Activated T-cell treated with anti-CD3 and anti-CD28 coated beads for 4 hours (primary cell): ENCODE measurements at regions not wholly inside any gene's neighbourhood (a gene's known extent, or its start where the extent isn't known, plus 50 kb on each side); places are given as distances from the start of the nearest gene placed in this dataset.

Experiments
- DNase-seq: peaks from one replicate; pipeline ENCODE4 v3.0.0-alpha.2; 2020

DNA sequence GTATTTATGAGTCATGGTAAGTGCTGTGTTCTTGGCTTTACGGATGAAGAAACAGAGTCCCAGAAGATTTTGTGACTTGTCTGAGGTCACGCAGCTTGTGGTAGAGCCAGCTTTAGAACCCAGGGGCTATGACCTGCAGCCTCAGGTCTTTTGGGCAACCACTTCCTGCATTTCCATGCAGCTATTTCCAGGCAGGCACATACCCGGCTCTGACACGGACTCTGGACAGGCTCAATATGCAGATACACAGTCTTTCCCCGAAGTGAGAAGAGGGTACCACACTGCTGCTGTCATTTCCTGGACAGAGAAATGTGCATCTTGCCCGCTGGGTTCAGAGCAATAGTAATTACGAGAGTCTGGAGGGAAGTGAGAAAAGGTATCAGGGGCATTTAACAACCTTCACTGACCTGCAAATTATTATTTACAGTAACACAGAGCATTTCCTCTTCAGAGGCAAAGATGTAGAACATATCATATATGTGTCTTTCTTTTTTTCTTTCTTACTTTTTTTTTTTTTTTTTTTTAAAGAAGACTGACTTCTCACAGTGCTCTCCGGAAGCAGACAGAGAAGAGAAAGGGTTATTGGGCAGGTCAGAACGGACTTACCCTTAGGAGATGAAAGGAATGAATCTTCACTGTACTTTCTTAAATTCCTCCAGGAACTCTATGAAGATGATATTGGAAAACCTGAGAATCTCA, 185.1 kb downstream of the CLIC5 start:
- DNase-seq = no peak

DNA sequence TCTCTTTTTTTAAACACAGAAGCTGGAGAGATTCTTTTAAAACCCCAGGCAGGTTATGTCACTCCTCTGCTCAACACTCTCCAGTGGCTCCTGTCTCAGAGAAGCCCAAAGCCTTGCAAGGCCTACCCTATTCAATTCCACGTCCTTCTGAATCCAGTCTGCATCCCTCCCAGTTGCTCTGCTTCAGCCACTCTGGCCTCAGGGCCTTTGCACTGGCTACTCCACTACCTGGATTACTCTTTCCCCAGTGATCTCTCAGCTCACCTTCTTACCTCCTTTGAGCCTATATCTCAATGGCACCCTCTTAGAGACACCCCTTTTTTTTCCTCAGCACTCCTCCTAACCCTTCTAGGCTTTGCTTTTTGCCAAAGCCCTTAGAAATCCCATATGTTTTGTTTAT, 185.8 kb downstream of the CLIC5 start:
- DNase-seq = no peak

DNA sequence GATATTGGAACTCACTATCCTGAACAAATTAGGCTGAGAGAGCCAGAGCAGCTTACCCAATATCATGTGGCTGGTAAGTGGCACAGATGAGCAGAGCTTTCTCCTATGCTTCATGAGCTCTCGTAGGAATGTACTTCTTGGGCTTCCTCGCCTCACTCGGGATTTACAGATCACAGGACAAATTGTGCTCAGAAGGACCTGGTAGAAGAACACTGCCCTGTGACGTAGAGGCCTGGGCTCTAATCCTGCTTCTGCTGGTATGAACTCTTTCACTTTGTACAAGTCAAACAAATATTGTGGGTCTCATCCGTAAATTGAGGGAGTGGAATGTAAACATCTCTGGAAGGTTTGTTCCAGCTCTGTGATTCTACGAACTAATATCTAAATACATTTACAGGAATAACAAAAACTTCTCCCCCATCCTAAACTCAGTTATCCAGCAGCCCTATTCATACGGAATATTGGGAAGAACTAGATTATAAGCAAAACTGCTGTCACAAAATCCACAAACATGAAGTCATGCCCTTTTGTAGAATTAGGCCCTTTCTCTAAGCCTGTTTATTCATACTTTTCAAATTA, 187.6 kb downstream of the CLIC5 start:
- DNase-seq = no peak

DNA sequence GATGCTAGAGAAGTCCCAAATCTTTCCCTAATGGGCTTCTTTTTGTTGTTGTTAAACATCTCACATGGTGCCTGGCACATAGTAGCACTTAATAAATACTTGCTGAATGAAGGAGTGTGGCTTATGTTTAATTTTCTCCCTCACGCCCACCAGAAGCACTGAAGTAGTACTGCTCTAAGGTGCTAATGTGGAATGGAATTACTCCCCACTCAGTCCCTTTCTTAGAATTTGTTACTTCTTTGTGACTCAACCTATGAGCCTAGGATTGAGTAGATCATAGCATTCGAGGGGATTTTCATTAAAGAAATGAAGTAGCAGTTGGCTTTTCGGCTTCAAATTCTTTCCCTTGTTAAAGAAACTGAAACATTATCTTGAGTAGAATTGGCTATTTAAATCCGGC, 192.8 kb downstream of the CLIC5 start:
- DNase-seq = no peak

DNA sequence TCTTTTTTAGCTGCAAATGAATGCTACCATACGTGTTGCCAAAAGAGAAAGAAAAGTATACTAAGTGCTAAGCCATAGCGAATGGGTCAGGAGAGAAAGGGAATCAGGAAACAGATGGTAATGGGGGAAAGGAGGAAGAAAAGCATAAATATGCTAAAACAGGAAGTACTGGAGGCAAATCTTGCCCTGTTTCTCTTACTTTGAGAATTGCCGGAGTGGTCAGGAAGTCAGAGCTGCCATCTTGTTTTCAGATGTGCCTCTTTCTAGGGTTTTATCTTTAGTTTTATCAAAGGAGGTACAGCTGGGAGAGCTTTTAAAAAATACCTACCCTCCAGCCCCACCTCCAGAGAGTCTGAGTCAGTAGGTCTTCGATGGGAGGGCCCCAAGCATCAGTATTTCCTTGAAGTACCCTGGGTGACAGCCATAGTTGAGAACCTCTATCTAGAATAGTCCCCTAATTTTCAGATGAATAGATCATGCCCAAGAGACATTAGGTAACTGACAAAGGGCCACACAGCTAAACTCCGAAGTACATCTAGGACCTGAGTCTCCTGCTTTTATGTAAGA, 193.3 kb downstream of the CLIC5 start:
- no peak for DNase-seq

DNA sequence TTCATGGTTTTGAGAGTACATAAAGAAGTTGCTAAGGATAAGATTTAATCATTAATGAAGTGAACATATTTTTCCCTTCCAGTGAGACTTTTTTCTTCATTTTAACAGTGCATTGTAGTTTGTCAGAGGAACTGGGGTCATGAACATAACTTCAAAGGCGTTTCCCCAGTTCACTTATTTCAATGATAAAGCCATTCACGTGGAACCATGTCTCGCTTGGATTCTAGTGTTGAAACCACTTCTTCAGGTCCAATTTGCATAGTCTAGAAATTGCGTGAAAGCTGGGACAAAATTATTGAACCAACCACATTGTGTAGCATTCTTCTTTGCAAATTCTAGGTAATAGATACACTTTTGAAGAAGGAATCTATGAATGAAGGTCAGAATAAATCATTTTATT, 197.0 kb downstream of the CLIC5 start:
- no peak for DNase-seq

DNA sequence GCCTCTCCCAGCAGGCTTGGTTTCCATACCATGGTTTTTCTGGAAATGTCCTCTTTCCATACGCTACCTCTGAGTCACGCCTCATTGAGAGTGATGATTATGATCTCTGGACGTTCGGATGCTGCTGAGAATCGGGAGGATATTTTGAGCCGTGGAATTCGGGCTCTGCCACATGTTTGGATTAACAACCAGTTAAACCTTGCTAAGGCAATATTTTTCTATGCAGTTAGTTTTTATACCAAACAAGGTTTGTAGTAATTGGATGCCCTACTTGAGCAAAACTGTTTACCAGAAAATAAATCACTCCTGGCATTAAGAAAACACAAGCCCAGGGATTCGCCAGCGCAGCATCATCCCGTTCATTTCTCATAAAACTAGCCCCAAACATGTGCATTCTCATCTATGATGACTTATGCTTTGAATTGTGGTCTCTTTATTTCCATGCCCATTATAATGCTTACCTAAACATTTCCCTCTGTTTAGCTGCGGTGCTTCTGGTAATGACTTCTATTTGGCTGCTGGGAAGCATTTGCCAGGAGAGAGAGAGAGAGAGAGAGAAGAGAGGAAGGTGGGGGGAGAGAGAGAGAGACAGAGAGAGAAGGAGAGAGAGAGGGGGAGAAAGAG, 198.9 kb downstream of the CLIC5 start:
- no peak for DNase-seq

DNA sequence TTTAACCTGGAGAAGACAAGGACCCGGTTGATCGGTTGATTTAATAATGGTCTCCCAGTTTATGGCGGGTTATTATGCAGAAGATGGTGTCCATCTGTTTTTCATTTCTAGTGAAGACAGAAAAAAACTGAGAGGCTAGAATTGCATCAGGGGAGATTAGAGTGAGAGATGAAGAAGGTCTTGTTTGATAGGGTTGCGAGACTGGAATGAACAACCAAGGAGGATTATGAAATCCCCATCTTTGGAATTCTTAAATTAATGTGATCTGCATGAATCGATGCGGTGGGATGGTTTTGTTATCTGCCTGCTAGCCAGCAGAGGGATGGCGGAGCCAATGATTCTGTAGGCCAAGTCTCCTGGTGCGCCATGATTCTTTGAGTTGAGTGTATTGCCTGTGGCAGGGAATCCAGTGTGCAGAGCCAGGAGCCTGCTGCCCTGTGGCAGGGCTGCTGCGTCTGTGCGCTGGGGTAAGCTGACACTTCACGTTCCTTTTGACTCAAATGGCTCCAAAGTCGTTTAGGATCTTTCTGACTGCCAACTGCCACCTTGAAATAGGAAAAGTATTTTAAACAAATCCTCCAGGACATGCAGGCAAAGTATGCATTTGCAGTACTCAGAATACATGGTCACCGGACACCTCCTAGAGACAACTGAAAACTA, 200.1 kb downstream of the CLIC5 start:
- DNase-seq = no peak

DNA sequence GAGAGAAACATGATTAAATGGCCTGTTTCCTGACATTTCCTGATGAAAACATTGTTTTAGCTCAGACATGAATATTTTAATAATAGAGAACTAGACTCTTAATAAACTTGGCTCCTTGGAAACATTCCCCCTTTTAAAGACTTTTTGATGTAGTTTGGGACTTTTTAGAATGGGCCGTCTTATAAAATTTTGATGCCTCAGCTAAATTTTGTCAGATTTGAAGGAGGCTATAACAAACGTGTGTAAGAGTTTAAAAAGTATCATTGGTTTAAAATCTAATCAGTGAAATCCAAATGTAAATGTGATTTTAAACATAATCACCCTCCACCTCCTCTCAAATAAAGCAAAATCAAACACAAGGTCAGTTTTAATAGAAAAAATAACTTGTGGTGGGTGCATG, 200.9 kb downstream of the CLIC5 start:
- DNase-seq = no peak

DNA sequence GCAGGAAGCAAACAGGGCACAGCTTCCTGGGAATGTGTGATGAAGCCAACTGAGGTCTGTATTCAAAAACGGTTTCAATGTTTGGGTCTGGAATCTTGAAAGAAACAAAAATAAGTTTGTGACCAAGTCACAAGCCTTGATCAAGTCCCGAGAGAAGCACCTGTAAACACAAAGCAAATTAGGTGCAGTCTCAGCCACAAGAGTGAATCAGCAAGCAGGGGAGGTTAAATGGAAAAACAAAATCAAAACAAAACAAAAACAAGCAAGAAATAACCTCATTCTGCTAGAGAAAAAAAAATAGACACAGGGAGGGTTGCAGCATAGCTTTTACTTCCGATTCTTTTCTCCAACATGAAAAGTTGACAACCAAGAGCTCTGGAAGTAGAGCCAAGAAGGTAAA, 201.7 kb downstream of the CLIC5 start:
- DNase-seq = no peak

DNA sequence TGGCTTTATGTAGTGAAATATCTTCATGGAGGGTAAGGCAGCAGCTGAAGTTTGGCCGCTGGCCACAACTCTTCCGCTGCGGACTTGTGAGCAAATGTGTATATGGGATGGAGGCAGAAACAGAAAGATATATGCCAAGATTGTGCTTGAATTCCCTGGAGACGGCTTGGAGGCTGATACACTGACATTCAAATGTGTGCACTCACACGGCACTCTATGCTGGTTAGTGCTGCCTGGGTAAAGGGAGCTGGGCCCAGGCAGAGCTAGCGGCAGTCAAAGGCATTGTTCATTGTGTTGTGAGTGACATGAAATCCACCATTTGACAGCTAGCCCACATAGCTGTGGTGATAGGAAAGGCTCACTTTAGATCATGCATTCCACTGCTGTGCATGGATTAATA, 202.7 kb downstream of the CLIC5 start:
- DNase-seq = no peak

DNA sequence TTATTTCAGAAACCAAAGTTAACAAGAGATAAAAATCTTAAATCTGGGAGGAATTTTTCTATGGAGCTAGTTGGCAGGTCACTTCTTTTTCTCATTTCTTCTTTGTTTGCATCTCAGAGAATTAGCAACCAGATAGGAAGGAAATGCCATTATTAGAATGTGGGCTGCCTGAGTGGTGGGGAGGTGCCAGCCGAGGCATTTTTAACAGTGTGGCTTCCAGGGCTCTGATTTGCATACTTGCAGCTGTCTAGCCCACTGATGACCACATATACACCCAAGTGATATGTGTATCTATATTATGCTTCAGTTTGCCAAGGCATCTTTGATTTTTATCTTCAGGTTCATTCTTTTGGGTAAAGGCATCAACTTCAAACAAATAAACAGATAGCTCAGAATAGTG, 206.7 kb downstream of the CLIC5 start:
- DNase-seq = no peak

DNA sequence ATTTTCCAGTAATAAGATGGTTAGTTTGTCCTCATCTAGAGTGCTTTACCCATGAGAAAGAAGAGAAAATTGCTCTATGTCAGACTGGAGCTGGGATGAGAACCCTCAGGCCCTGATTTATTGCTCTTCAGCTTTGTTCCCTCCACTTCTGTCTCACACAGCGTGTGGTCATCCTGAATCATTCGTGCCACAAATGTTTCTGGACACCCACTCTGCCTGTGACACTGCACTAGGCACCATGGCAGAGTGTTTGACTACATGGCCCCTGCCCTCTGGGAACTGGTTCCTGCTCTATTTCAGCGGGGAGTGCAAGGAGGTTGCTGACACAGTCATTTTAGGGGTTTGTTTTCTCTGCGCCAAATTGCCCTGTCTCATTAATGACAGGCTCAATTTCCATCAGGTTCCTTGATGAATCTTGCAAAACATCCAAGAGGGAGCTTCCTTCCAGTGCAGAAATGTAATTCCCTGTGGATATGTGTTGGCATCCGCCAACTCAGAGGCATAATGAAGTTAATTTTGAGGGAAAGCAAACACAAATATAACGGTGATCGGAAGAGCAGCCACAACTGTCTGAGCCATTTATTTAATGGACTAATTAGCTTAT, 207.5 kb downstream of the CLIC5 start:
- DNase-seq = no peak

DNA sequence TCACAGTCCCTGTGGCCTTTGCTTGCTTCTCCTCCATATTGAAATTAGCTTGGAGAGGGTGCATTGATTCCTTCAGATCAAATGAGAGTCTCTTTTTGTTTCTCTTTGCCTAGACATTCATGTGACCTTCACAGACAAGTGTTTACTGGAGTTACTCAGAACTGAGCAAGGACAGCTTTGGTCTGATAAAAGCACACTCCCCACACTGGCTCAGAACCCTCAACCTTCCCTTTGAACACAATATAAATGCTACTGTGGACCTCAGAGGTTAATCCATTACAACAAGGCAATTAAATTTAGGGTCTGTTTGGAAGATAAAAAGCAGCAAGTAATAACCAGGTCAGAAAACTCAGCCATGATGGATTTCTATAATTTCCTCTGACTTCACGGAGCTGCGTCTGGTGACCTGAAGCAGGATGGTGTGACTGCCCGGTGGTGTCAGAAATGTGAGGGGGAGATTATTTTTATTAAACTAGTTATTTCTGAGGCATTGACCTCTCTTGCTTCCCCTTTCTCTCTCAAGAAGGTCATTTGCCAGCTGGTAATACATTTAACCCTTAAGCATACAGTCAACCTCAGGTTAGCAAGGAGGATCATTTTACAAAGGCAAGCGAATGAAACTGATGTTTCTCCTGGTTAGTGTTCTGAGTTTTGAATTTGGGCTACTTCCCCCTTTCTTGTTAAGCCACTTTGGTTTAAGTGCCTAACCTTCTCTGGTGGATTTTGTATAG, 208.2 kb downstream of the CLIC5 start:
- no peak for DNase-seq

DNA sequence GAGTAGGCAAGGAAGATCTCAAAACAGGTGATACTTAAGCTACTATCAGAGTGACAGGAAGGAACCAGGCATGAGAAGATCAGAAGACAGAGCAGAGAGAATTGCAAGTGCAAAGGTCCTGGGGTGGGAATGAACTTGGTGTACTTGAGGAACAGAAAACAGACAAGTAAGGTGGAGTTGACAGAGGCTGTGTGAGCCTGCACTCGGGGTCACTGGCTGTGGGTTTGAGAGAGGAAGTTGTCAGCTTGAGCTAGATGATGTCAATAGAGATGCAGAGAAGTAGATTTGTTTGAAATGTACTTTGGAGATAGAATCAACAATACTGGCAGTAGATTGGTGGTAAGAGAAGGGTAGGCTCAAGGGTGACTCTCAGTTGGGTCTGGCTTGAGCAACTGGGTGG, 209.5 kb downstream of the CLIC5 start:
- DNase-seq = no peak

DNA sequence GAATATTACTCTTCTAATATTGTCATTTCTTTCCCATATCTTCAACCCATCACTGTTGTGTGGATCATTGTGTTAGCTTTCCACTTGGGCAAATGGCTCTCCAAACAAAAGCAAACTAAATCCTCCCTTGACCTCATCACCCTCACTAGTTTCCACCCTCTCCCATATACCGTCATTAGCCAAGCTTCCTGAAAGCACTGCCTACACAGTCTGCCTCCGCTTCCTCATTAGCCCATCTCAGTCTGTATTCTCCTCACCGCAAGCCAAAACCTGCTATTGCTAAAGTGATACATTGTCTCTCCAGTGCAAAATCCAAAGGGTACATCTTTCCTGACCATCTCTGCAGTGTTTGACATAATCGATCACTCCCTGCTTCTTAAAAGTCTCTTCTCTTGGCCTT, 212.6 kb downstream of the CLIC5 start:
- no peak for DNase-seq

DNA sequence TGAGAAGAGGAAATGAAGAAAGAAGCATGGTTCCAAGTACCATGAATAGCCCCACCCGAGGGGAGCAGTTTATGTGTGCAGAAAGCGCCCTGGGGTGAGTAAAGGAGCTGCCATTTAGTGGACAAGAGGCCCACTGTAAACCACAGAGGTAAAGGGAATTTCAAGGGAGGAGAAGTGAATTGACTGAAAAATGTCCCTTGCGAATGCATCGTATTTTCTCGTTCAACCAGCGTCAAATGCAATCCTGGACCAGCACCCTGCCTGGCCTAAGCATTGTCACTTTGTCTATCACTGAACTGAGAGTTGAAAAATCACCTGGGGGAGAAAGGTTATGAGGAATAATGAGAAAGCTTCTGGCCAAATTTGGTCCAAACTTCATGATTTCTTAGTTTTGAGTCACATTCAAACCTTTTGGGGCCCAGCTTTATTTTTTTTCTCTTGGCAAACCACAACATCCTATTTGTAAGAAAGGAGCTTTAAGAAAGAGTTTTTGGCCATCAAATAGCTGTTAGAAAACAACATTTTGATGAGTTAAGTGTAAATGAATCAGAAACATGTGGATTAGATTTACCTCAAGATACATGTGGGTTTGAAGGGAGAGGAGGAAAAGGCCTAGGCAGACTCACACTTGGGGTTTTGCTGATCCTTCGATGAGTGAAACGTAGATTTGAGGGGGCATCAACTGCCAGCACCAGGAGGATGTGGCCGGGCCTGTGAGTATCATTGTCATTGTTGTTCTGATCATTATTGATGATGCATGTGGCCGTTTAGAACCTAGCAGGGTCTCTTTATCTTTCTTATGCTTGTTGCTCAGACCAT, 214.0 kb downstream of the CLIC5 start:
- DNase-seq = no peak

DNA sequence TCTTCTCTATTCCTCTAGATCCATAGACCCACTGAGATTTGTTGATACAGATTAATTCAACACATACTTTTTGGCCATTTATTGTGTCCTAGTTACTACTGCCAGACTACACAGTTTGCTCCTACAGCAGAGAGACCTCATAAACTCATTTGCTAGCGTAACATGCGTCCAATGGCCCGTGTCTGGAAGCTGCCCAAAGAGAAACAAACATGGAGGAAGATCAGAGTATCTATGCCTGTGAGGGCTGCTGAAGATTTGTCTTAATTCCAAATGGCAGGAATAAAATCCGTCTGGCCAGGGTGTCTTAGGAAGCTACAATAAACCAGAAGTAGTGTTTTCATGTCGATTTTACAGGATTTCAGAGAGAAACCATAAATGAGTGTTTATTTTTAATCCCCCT, 214.7 kb downstream of the CLIC5 start:
- DNase-seq = no peak

DNA sequence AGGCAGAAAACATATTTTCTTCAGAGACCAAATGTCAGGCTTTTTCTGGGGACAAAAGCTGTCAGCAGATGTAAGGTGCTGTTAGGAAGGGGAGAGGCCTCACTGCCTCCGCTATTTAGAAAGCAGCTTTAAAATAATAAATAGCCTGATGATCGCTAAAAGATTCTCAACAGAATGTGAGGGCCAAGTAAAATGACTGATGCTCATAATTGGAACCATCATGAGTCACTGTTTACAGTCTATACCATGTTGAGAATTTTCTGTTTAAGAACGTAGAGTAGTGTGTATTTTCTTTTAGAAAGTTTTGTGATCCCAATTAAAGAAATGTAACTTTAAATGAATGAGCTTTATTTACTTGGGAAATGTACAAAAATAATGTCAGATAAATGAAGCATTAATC, 220.0 kb downstream of the CLIC5 start:
- DNase-seq = no peak

DNA sequence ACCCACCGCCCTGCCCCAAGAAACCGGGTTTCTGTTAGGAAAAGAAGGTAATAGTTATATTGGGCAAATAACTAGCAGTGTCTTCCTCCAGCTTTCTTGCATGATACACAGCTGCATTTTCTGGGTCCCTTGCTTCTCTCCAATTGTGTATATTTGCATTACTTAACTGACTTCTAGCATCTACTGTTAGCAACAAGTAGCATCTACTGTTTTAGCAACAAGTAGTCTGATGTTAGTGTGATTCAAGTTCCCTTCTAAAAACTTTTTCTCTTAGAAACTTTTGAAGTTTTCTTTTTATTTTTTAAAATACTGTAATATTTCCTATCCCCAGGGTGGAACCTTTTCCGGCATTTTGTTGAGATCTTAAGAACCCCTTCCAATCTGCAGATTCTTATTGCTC, 221.2 kb downstream of the CLIC5 start:
- no peak for DNase-seq

DNA sequence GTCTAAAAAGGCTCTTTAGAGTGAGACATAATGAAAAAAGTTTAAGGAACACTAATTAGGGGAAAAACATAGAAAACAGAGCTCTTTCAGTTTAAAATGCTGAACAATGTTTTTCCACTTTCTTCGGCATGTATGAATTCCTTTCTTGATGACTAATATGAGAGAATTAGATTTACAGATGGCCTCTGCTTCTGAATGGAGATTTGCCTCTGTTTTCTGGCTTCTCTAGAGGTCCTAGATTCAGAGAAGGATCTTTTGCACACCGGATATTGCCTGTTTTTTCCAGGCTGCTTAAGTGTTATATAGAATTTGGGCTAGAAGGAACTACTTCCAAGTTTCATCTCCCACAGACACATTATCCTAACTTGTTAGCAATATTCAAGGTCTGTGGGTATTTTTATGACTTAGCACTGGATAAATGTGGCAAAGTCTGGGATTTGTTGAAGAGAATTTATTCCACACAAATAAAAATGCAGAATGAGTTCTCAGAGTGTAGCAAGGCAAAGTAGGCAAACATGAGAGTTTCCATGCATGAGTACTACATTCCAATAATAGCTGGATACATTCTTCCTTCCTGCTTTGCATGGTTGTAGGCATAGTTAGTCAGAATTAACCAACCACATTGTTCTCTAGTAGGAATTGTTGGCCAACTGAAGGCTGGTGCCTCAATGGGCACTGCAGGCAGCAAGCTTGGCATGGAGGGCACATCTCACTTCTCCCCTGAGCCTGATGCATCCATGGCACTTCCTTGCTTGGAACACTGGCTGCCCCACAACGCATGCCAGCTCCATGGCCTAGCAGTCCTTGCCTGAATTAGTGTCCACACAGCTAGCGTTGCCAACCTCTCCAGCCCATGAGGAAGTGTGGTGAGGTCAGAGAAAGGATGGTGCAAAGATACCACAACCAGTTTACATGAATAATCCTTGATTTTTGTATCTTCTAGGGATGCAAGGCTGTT, 224.2 kb downstream of the CLIC5 start:
- no peak for DNase-seq
